Stimulated activated naive B cell treated with anti-CD40 and anti-IgM and Interleukin-4, amounts not matched to agents 10 μg/mL and 1 μg/mL and 100 μg/mL, for 72 hours (primary cell): ENCODE measurements at regions not wholly inside any gene's neighbourhood (a gene's known extent, or its start where the extent isn't known, plus 50 kb on each side); places are given as distances from the start of the nearest gene placed in this dataset.

Experiments
- ATAC-seq, 2 donors: fragments of 150-1000 bp; cut with Tn5 transposase; replicated peaks; 2 replicates each; pipeline ENCODE4 v1.10.0; 2021; ENCODE audit warnings: moderate library complexity in 1 of 2
- DNase-seq: peaks from one replicate; pipeline ENCODE4 v3.0.0; 2021
- H3K27ac Mint-ChIP-seq: one replicate; pipeline ENCODE4 v1.8.0; 2022; ENCODE audit warnings: mild to moderate bottlenecking, mixed read lengths
- H3K27me3 Mint-ChIP-seq, 2 donors: one replicate each; pipeline ENCODE4 v1.8.0; 2022; ENCODE audit warnings: mixed read lengths in 2 of 2
- H3K36me3 Mint-ChIP-seq, 2 donors: one replicate each; pipeline ENCODE4 v1.8.0; 2022; ENCODE audit warnings: mixed read lengths in 2 of 2, mild to moderate bottlenecking in 1 of 2
- H3K4me1 Mint-ChIP-seq, 2 donors: one replicate each; pipeline ENCODE4 v1.8.0; 2022; ENCODE audit warnings: mixed read lengths in 2 of 2, mild to moderate bottlenecking in 1 of 2
- H3K4me3 Mint-ChIP-seq, 2 donors: one replicate each; pipeline ENCODE4 v1.8.0; 2022; ENCODE audit warnings: mild to moderate bottlenecking in 2 of 2, mixed read lengths in 2 of 2, moderate library complexity in 1 of 2
- H3K9me3 Mint-ChIP-seq, 2 donors: one replicate each; pipeline ENCODE4 v1.8.0; 2022; ENCODE audit warnings: mixed read lengths in 2 of 2, mild to moderate bottlenecking in 1 of 2

DNA sequence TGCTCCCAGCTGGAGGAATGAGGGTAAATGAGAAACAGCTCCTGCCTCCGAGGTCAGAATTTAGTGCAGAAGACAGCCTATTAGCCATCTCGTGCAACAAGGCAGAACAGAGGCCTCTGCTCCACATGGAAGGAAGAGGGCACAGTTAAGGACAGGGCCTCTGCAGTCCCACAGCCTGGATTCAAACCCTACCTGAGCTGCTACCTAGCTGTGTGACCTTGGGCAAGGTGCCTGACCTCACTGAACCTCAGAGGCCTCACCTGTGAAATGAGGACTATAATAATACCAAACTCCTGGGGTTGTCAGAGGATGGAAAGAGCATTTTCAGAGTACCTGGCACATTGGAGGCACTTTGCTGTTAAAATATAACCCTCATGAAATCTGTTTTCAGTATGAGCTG is 285.7 kb upstream of the CTNNB1 start:
- H3K27me3 Mint-ChIP-seq = peaks cover 13 to 17% of the 10 kb centered on the region in 2 donors
- H3K27ac Mint-ChIP-seq = no peak overlapping the region
- H3K4me1 Mint-ChIP-seq = no peaks in the 10 kb centered on the region
- H3K9me3 Mint-ChIP-seq = no peaks in the 10 kb centered on the region
- no peak overlapping the region for H3K4me3 Mint-ChIP-seq
- peaks cover 0 to 2% of the 10 kb centered on the region in 2 donors for H3K36me3 Mint-ChIP-seq
- ATAC-seq = no peak
- DNase-seq = no peak

- Mint-ChIP-seq H3K4me1 (peaks cover 0 to under 1% of the 10 kb centered on the region in 2 donors), H3K4me3 (no peak overlapping the region), H3K27ac (no peak overlapping the region), H3K27me3 (peaks cover 5 to 11% of the 10 kb centered on the region in 2 donors), H3K9me3 (no peaks in the 10 kb centered on the region), H3K36me3 (peaks cover 0 to 2% of the 10 kb centered on the region in 2 donors)
- DNase-seq (no peak), ATAC-seq (no peak)
These were observed 284.8 kb upstream of the CTNNB1 start for GRCh38 chr3:40914475-40914874.

GRCh38 chr3:40915346-40915865 is 283.9 kb upstream of the CTNNB1 start:
- ATAC-seq = no peak
- Mint-ChIP-seq H3K4me3 (no peak overlapping the region), H3K27me3 (peaks cover 5 to 9% of the 10 kb centered on the region in 2 donors), H3K36me3 (peaks cover 0 to 2% of the 10 kb centered on the region in 2 donors), H3K27ac (no peak overlapping the region), H3K9me3 (no peaks in the 10 kb centered on the region), H3K4me1 (peaks cover 0 to 2% of the 10 kb centered on the region in 2 donors)
- DNase-seq = no peak

GRCh38 chr3:40920041-40920440 is 279.3 kb upstream of the CTNNB1 start:
- no peak overlapping the region for H3K4me3 Mint-ChIP-seq
- peak; percentile 78 to 81 for ATAC-seq
- peaks cover 0 to 2% of the 10 kb centered on the region in 2 donors for H3K9me3 Mint-ChIP-seq
- no peaks in the 10 kb centered on the region for H3K27me3 Mint-ChIP-seq
- no peak overlapping the region for H3K27ac Mint-ChIP-seq
- H3K4me1 Mint-ChIP-seq = peaks cover 8 to 9% of the 10 kb centered on the region in 2 donors
- DNase-seq = no peak
- H3K36me3 Mint-ChIP-seq = peaks cover 0 to 2% of the 10 kb centered on the region in 2 donors

- peaks cover 0 to 2% of the 10 kb centered on the region in 2 donors for H3K9me3 Mint-ChIP-seq
- peaks cover 11 to 12% of the 10 kb centered on the region in 2 donors for H3K4me1 Mint-ChIP-seq
- no peak overlapping the region for H3K4me3 Mint-ChIP-seq
- H3K27ac Mint-ChIP-seq = no peak overlapping the region
- H3K36me3 Mint-ChIP-seq = peaks cover 0 to 2% of the 10 kb centered on the region in 2 donors
- ATAC-seq (no peak), DNase-seq (no peak)
- no peaks in the 10 kb centered on the region for H3K27me3 Mint-ChIP-seq
These were observed 278.1 kb upstream of the CTNNB1 start for GRCh38 chr3:40921251-40921650.

DNA sequence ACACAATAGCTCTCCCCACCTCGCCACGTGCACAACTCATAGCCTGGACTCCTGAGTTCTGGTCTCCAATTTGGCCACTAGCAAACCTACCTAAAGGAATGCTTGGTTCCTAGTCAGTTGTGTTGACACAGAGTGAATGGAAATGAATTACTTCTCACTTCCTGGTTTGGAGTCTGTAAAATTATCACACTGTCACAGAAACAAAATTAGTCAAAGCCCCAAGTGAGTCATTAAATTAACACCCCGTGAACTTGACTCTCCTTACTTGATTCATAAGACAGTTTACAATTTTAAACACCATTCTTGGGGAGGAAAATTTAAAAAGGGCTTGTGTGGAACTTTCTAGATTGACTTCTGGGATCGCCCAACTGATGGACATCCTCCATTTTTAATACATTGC is 276.2 kb upstream of the CTNNB1 start:
- peaks cover 0 to 2% of the 10 kb centered on the region in 2 donors for H3K36me3 Mint-ChIP-seq
- H3K27me3 Mint-ChIP-seq = peaks cover 5 to 8% of the 10 kb centered on the region in 2 donors
- no peak overlapping the region for H3K4me3 Mint-ChIP-seq
- peaks cover 0 to 2% of the 10 kb centered on the region in 2 donors for H3K9me3 Mint-ChIP-seq
- ATAC-seq = peak; percentile 78 to 84
- H3K27ac Mint-ChIP-seq = no peak overlapping the region
- H3K4me1 Mint-ChIP-seq = peaks cover 11 to 14% of the 10 kb centered on the region in 2 donors
- DNase-seq = no peak

DNA sequence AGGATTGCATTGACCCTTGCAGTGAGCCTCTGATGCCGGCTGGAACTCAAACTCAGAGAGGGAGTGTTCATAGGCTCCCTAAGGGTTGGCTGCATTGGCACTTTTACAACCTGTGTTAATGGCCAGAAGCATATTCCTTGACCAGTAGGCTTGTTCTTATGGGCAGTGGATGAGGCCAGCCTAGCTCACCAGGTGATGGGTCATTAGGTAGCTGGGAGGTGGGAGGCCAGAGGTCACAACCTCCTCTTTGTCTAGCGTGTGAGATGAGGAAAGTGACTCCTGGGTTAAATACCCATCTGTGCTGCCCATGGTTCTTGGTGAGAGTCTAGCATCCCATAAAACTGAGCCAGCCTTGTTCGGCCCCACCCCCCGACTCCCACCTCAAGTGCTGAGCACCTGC is 275.7 kb upstream of the CTNNB1 start:
- ATAC-seq (no peak), DNase-seq (no peak)
- Mint-ChIP-seq H3K4me3 (no peak overlapping the region), H3K27ac (no peak overlapping the region), H3K9me3 (peaks cover 0 to 2% of the 10 kb centered on the region in 2 donors), H3K36me3 (no peaks in the 10 kb centered on the region), H3K4me1 (peaks cover 11 to 14% of the 10 kb centered on the region in 2 donors), H3K27me3 (peaks cover 9 to 10% of the 10 kb centered on the region in 2 donors)

GRCh38 chr3:40924559-40925141 is 274.7 kb upstream of the CTNNB1 start:
- DNase-seq = no peak
- no peaks in the 10 kb centered on the region for H3K36me3 Mint-ChIP-seq
- peaks cover 13% of the 10 kb centered on the region in 2 donors for H3K27me3 Mint-ChIP-seq
- peaks cover 0 to 2% of the 10 kb centered on the region in 2 donors for H3K9me3 Mint-ChIP-seq
- no peak overlapping the region for H3K4me3 Mint-ChIP-seq
- no peak for ATAC-seq
- H3K4me1 Mint-ChIP-seq = peaks cover 9 to 14% of the 10 kb centered on the region in 2 donors
- H3K27ac Mint-ChIP-seq = no peak overlapping the region

DNA sequence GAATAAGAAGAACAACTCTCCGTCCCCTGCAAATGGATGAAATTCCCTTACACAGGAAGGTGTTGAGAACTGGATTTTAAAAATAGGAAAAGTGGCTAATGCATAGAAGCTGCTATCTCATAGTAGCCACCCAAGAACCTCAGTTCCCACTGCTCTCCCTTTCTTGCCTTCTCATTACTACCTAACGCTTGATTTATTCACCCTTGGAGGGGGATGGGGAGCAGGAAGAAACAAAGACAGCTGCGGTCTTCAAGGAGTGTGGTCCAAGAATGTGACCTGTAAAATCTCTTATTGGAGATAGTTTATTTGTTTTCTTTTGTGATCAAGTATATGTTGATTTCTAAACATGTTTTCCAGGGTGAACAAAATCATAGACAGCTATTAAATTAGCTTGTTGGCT is 274.1 kb upstream of the CTNNB1 start:
- ATAC-seq = no peak
- Mint-ChIP-seq H3K27ac (no peak overlapping the region), H3K36me3 (peaks cover 0 to 2% of the 10 kb centered on the region in 2 donors), H3K9me3 (peaks cover 0 to 2% of the 10 kb centered on the region in 2 donors), H3K4me1 (peaks cover 9 to 17% of the 10 kb centered on the region in 2 donors), H3K27me3 (peaks cover 13 to 19% of the 10 kb centered on the region in 2 donors), H3K4me3 (no peak overlapping the region)
- DNase-seq = no peak

GRCh38 chr3:40930131-40930538 is 269.2 kb upstream of the CTNNB1 start:
- Mint-ChIP-seq H3K27me3 (peaks cover 13 to 27% of the 10 kb centered on the region in 2 donors), H3K4me1 (peaks cover 4 to 12% of the 10 kb centered on the region in 2 donors), H3K27ac (no peak overlapping the region), H3K9me3 (peaks cover 14 to 16% of the 10 kb centered on the region in 2 donors), H3K36me3 (peaks cover 0 to 13% of the 10 kb centered on the region in 2 donors), H3K4me3 (no peak overlapping the region)
- DNase-seq = no peak
- ATAC-seq = peak; percentile 98 to 99

- DNase-seq (no peak), ATAC-seq (no peak)
- Mint-ChIP-seq H3K36me3 (peaks cover 0 to 13% of the 10 kb centered on the region in 2 donors), H3K4me3 (no peak overlapping the region), H3K9me3 (peaks cover 14 to 16% of the 10 kb centered on the region in 2 donors), H3K27me3 (peaks cover 13 to 27% of the 10 kb centered on the region in 2 donors), H3K4me1 (peaks cover 4 to 12% of the 10 kb centered on the region in 2 donors), H3K27ac (no peak overlapping the region)
These were observed 268.5 kb upstream of the CTNNB1 start for GRCh38 chr3:40930756-40931155.

- no peak for DNase-seq
- no peaks in the 10 kb centered on the region for H3K27me3 Mint-ChIP-seq
- no peak overlapping the region for H3K4me3 Mint-ChIP-seq
- H3K27ac Mint-ChIP-seq = no peak overlapping the region
- no peak for ATAC-seq
- H3K9me3 Mint-ChIP-seq = no peaks in the 10 kb centered on the region
- no peaks in the 10 kb centered on the region for H3K4me1 Mint-ChIP-seq
- no peaks in the 10 kb centered on the region for H3K36me3 Mint-ChIP-seq
These were observed 260.7 kb upstream of the CTNNB1 start for GRCh38 chr3:40938591-40938990.

DNA sequence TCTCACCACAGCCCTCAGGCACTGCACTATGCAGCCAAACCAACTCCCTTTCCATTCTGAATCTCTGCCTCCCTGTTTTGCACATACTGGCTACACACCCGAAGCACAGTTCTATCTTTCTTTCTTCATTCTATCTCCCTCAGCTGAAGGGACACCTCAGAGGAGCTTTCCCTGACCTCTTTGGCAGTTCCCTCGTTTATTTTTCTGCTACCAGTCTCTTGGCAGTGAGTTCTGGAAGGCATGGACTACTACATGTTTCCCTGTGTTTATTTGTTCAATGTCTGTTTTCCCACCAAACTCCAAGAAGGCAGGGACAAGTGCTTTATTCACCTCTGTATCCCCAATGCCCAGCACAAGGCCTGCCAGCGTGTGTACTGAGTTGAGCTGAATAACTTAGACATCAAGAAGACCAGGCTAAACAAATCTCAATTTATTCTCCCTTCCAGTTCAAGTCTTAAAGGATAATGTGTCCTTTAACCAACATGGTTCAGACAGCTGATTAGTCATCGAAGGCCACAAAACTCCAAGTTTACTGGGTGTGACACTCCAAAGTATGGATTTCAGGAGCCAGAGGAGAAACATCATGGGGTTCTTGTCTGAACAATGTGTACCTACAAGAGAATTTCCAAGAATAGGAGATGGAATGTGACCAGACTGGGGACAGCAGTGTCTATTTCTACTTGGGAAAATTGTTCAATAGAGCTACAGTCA is 260.1 kb upstream of the CTNNB1 start:
- DNase-seq = no peak
- Mint-ChIP-seq H3K36me3 (no peaks in the 10 kb centered on the region), H3K9me3 (no peaks in the 10 kb centered on the region), H3K4me3 (no peak overlapping the region), H3K27ac (no peak overlapping the region), H3K4me1 (no peaks in the 10 kb centered on the region), H3K27me3 (no peaks in the 10 kb centered on the region)
- ATAC-seq = no peak

- DNase-seq (no peak), ATAC-seq (no peak)
- H3K4me1 Mint-ChIP-seq = no peaks in the 10 kb centered on the region
- no peak overlapping the region for H3K27ac Mint-ChIP-seq
- no peak overlapping the region for H3K4me3 Mint-ChIP-seq
- no peaks in the 10 kb centered on the region for H3K27me3 Mint-ChIP-seq
- H3K36me3 Mint-ChIP-seq = no peaks in the 10 kb centered on the region
- H3K9me3 Mint-ChIP-seq = no peaks in the 10 kb centered on the region
These were observed 259.6 kb upstream of the CTNNB1 start for GRCh38 chr3:40939741-40940130.

DNA sequence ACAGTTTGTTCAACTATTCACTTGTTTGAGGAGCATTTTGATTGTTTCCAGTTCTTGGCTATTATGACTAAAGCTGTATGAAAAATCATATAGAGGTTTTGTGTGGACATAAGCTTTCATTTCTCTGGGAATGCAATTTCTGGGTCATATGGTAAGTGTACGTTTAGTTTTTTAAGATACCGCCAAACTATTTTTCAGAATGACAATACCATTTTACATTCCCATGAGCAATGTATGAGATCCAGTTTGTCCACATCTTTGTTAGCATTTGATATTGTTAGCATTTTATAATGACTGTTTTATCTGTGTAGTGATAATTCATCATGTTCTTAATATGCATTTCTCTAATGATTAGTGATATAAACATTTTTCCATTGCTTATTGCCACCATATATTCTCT is 258.7 kb upstream of the CTNNB1 start:
- no peak for ATAC-seq

More for the DNA sequence above, 258.7 kb upstream of the CTNNB1 start:
- no peaks in the 10 kb centered on the region for H3K27me3 Mint-ChIP-seq
- no peak overlapping the region for H3K27ac Mint-ChIP-seq
- H3K9me3 Mint-ChIP-seq = no peaks in the 10 kb centered on the region
- DNase-seq = no peak
- no peaks in the 10 kb centered on the region for H3K36me3 Mint-ChIP-seq
- H3K4me3 Mint-ChIP-seq = no peak overlapping the region
- no peaks in the 10 kb centered on the region for H3K4me1 Mint-ChIP-seq
